ENCODE measurements at regions not wholly inside any gene's neighbourhood (a gene's known extent, or its start where the extent isn't known, plus 50 kb on each side); places are given as distances from the start of the nearest gene placed in this dataset.

DNA sequence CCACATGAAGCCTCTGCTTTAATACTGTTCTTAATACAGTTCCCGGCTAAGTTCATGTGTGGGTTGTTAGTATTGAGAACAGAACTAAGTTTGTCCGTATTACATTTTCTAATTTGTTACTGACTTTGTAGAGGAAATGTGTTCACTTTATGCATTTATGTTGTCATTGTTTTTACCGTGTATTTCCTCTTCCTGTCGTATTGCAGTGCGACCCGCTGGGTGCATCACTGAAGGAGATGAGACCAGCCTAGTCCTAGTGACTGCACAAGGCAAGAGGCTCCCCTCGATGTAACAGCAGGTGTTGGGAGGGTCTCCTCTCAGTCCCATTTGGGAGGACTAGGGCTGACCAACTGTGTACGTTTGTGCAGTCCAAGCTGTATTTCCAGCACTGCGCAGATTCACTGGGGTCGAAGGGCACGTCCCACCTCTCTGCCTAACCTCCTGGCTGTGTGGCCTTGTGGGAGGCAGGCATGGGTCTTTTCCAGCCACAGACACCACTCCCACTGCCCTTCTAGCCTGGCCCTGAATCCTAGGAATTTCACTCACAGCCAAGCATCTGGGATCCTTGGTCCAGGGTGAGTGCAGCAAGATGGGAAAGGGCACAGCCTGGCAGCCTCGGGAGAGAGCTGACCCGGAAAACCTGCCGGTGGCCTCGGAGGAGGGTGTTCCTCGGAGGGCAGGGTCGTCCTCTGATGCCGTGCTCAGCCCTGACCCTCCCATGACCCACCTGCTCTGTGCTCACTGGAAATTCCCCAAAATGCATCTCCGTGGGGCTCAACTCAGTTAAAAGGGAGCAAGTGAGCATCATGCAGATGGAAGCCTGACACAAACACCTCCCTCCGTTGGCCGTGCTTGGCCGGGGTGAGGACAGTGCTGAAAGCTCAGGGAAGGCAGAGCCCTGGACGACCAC lies 63.9 kb upstream of the FAM20C start:
- TF ChIP-seq POLR2A (IDR thresholded peaks at IDR 0.05; ENCODE audit: low read length) (no peak), GATA1 (IDR thresholded peaks at IDR 0.05; ENCODE audit: low read depth, low read length) (no peak)
- DNase-seq = no peak

DNA sequence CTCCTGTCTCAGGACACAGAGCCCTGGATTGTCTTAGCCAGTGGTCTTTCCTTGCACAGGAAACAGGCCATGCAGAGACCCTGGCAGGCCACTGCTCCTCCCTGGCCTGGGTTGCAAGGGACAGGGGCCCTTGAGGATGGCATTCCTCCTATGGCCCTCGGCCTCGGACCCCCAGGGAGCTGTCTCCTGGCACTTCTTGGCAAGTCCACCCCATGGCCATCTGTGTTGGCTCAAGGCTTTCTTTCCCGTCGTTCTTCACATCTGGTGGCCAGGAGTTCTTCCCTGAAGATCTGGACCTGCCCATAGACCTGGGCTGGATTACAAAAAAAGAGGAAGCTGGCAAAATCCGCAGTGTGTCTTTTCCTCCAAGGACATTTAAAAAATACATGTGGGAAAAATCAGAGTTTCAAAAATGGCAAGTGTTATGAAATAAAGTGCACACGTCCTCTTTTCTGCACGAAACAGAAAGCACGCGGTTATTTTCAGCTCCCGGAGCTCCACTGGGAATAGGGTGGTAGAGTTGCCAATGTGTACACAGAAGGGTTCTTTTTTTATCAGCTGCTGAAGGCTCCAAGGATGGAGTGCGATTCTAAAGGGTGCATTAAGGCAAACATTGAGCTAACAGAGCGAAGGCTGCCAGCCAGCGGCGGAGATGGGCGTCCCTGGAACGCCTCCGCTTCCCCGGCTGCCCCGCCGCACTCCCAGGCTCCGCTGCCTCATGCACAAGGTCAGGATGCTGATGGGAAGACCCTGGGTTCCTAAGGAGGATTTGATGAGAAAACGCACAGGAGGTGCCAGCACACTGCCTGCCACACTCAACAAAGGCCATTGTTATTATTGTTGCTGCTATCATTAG lies 62.8 kb upstream of the FAM20C start:
- DNase-seq = no peak
- TF ChIP-seq GATA1 (IDR thresholded peaks at IDR 0.05; ENCODE audit: low read depth, low read length) (no peak), POLR2A (IDR thresholded peaks at IDR 0.05; ENCODE audit: low read length) (no peak)

DNA sequence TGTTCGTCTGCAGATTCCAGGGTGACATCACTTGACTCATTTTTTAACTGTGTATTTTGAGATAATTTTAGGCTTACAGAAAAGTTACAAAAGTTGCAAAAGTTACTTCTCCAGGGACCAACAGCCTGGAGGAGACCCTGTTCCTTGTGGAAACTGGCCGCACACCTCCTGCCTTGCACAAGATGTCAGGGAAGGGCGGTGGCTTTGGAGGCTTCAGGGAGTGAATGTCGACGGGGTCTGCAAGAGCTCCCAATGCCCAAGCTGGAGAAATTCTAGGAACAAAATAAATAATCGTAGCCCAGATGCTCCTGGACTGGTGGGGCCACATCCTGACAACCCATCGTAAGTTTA lies 62.2 kb upstream of the FAM20C start:
- DNase-seq = no peak
- TF ChIP-seq GATA1 (IDR thresholded peaks at IDR 0.05; ENCODE audit: low read depth, low read length) = no peak
- TF ChIP-seq POLR2A (IDR thresholded peaks at IDR 0.05; ENCODE audit: low read length) = no peak

DNA sequence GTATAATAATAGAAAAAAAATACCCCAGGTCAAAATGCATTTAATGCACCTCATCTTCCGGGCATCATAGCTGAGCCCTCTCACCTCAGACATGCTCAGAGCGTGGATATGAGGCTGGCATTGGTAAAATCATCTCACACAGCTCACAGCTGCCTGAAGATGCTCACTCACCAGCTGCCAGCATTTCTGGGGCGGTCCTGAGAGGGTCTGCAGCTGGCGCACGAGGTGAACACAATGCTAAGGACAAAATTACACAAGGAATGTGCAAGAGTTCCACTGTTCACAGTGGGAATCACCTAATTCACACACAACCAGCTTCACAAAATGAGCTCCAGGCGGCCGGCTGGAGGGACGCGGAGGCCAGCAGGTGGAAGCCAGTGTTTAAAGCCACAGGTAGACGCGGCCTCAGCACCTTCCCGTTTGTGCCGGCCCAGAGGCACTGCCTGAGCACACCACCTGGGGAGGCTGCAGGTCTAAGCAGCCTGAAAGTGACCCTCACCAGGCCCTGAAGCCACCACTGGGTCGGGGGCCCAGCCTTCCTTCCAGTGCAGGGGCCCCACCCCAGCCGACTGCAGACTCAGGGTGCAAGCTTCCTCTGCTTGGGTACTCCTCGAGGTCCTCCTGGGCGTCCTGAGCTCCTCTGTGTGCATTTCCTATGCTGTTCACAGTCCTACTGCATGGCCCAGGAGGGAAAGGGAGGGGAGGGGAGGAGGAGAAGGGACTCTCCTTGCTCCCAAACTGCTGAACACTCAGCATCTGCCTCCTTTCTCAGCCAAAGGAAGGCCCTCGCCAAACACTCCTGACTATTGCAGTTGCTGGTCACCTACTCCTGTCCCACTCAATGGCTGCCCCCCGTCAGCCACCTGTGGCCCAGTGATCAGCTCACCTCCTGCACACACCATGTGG lies 61.2 kb upstream of the FAM20C start:
- no peak for TF ChIP-seq GATA1 (IDR thresholded peaks at IDR 0.05; ENCODE audit: low read depth, low read length)
- no peak for TF ChIP-seq POLR2A (IDR thresholded peaks at IDR 0.05; ENCODE audit: low read length)
- no peak for DNase-seq

DNA sequence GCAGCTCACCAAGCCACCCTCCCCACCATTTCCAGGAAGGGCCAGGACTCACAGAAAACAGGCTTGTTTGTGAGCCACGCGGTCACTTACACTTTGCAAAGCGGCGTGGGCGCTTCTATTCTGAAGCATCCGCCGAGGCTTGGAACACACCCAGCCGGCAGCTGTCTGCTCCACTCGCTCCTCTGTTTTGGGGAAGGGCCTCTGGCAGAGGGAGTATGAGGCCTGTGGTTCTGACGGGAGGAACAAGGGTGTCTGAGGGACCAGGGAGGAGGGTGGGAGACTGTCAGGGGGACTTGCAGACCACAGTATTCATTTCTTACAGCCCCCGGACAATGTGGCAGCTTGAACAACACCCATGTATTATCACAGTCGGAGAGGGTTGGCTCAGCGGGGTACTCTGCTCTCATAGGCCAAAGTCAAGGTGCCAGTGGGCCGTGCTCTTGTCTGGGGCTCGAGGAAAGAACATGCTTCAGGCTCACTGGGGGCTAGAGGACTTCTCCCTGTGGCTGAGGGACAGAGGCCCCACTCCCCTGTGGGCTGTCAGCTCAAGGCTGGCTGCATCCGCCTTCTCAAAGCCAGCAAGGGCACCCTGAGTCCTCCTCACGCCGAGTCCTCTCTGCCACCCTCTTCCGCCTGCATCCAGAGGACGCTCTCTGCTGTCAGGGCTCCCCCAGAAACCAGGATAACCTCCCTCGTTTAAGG lies 60.4 kb upstream of the FAM20C start:
- no peak for DNase-seq
- TF ChIP-seq GATA1 (IDR thresholded peaks at IDR 0.05; ENCODE audit: low read depth, low read length) = no peak
- no peak for TF ChIP-seq POLR2A (IDR thresholded peaks at IDR 0.05; ENCODE audit: low read length)

DNA sequence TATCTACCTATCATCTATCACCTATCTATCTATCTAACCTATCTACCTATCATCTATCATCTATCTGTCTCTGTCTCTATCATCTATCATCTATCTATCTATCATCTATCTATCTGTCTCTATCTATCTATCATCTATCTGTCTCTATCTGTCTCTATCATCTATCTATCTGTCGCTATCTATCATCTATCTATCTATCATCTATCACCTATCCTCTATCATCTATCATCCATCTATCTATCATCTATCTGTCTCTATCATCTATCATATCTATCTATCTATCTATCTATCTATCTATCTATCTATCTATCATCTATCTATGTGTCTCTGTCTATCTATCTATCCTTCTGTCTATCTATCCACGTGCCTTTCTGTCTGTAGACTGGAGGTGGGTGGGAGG lies 59.5 kb upstream of the FAM20C start:
- no peak for DNase-seq
- TF ChIP-seq GATA1 (IDR thresholded peaks at IDR 0.05; ENCODE audit: low read depth, low read length) = no peak
- TF ChIP-seq POLR2A (IDR thresholded peaks at IDR 0.05; ENCODE audit: low read length) = no peak

DNA sequence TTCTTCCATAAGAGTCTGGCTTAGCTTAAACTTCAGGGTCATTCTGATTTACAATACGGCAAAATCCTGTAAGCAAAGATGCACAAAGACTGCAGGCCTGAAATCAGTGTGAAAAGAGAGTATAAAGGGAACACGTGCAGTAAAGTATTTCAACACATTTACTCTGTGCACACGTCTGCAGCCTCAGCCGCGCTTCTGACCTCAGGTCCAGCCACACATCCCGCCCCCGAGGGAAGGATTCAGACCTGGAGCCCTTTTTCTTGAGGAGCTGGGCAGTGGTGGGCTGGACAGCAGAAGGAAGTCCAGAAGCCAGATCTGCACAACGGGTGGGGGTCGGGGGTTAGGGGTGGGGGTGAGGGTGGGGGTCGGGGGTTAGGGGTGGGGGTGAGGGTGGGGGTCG lies 58.9 kb upstream of the FAM20C start:
- DNase-seq = no peak
- TF ChIP-seq GATA1 (IDR thresholded peaks at IDR 0.05; ENCODE audit: low read depth, low read length) (no peak), POLR2A (IDR thresholded peaks at IDR 0.05; ENCODE audit: low read length) (no peak)

DNA sequence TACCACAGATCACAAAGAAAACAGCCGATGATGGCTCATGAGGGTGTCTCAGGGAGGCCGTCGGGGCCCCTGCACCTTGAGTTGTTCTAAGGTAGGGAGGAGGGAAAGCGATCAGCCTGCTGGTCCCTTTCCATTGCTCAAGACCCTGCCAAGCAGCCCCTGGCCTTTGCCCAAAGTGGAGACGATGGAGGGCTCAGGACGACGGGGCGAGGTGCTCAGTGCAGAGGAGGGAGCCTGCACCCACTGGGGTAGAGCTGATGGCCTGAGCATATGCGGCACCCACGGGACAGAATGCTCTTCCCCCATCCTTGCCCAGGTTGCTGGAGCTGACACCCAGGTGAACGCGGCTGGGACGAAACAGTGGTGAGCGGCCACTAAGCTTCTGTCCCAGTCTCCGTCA lies 58.3 kb upstream of the FAM20C start:
- DNase-seq = no peak
- TF ChIP-seq POLR2A (IDR thresholded peaks at IDR 0.05; ENCODE audit: low read length) (no peak), GATA1 (IDR thresholded peaks at IDR 0.05; ENCODE audit: low read depth, low read length) (no peak)

DNA sequence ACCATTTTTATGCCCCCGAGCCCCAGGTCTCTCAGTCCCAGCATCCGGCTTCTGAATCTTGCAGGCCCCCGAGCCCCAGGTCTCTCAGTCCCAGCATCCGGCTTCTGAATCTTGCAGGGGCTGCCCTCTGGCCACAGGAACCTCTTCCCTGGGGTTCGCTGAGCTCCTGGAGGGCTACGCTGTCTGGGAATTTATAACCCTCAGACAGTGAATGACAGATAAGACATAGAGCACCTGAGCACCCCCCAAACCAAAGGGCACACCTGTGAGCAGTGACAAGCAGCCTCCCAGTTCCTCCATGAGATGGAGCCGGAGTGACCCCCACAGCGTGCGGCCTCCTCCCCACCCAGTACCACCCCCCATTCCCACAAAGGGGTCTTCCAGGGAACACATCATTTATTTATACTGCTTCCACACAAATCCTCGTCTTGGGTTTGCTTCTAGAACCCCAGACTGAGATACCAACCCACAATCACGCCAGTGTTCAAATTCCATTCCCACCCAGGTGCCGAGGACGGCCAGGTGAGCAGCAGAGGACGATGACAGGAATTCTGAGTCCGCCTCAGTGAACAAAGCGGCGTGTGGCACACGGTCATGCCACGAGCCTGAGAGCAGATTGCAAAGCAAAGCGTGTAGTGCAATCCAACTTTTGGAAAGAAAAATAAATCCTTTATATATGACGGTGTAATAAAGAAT lies 57.7 kb upstream of the FAM20C start:
- TF ChIP-seq POLR2A (IDR thresholded peaks at IDR 0.05; ENCODE audit: low read length) (no peak), GATA1 (IDR thresholded peaks at IDR 0.05; ENCODE audit: low read depth, low read length) (no peak)

DNA sequence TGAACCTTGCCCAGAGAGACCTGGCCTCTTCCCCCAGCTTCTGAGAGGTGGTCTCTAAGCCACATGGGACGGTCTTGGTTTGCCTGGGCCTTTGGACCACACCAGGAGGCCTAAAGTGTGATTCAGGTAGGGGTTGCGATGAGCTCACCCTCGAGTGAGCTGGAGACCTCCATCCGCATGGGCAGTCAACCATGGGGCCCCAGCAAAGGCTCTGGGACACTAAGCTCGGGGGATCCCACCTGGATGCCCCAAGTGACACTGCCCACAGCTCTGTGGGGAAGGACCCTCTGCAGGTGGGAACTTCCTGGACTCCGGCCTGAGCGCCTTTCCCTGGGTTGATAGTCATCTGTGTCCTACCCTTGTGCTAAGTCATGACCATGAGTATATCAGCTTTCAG lies 57.1 kb upstream of the FAM20C start:
- DNase-seq = no peak
- TF ChIP-seq GATA1 (IDR thresholded peaks at IDR 0.05; ENCODE audit: low read depth, low read length) (no peak), POLR2A (IDR thresholded peaks at IDR 0.05; ENCODE audit: low read length) (no peak)

More for the DNA sequence above, 57.7 kb upstream of the FAM20C start:
- no peak for DNase-seq

DNA sequence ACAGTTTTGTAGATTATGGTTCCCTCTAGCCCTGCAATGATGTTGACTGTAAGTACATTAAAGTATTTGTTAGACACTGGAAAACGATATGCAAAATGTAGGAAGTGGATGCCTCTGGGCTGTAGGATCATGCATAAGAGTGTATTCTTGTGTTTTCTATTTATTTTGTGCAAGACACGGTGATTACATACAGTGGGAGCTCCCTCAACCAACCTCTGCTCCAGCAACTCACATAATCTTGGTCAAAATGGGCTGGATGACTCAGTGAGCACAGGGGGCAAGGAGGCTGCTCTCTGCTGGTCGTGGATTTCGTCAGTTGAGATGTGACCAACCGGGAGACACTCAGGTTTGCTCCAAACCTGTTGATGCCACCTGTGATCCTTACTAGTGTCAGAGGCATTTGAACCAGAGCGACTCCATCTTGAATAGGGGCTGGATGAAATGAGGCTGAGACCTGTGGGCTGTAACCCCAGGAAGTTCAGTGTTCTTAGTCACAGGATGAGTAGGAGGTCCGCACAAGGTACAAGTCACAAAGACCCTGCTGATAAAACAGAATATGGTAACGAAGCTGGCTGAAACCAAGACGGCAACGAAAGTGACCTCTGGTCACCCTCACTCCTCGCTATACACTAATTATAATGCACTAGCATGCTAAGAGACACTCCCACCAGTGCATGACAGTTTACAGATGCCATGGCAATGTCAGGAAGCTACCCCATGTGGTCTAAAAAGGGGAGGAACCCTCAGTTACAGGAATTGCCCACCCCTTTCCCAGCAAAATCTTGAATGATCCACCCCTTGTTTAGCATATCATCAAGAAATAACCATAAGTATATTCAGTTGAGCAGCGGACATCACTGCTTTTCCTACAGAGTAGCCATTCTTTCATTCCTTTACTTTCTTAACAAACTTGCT lies 56.4 kb upstream of the FAM20C start:
- no peak for DNase-seq
- no peak for TF ChIP-seq GATA1 (IDR thresholded peaks at IDR 0.05; ENCODE audit: low read depth, low read length)
- no peak for TF ChIP-seq POLR2A (IDR thresholded peaks at IDR 0.05; ENCODE audit: low read length)
